Limb (tissue), 2 donors: ENCODE measurements at regions not wholly inside any gene's neighbourhood (a gene's known extent, or its start where the extent isn't known, plus 50 kb on each side); places are given as distances from the start of the nearest gene placed in this dataset.

Experiments
- DNase-seq, 2 donors: peaks; one replicate each; pipeline ENCODE4 v3.0.0-alpha.2; 2016; ENCODE audit errors: extremely low spot score in 2 of 2

DNA sequence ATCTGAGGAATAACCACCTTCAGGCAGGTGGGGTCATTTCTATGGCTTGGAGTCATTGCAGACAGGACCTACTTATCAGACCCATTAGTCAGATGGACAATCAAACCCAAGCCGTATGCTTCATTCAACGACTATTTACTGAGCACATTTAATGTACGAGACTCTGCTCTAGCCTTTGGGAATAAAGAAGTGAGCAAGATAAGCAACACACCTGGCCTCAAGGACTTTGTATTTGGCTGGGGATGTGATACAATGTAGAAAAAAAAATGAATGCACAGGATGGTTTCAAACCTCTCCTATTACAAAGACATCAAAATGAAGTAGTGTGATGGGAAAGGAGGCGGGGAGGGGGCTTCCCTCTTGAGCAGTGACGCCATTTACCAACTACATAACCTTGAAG, 311.7 kb downstream of the PMP22 start:
- no peak for DNase-seq

DNA sequence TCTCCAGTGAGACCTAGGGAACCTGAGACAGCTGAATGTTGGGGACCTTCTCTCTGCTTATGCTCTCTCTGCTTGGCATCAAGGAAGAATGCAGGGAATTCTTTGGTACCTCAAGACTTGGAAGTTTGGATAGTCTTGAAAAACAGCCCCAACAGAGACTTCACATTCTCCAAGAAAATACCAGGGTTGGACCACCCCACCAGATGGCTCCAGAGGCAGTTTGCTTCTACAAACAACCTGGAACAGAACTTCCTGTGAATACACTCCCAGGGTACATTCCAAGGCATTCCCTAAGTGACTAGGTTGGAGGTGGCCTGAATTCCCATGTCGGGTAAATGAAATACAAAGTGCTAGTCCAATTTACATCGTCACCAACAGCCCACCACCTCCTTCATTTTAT, 314.4 kb downstream of the PMP22 start:
- no peak for DNase-seq

DNA sequence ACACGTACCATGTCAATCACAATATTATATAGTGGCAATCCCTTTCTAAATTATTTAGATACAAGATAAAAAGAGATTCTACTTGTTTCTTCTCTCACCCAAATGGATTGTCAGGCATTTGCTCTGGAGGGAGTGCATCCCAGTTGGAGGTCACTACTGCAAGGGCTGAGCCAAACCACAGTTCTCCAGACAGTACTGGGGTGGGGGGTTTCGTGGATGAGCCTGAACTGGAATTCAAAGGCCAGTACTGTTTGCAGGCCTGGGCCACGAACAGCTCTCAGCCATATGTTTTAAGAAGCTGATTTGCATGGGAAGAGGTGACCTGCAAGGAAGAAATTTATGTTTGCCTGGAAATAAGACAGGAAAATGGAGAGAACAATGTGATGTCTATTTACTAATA, 314.9 kb downstream of the PMP22 start:
- no peak for DNase-seq

DNA sequence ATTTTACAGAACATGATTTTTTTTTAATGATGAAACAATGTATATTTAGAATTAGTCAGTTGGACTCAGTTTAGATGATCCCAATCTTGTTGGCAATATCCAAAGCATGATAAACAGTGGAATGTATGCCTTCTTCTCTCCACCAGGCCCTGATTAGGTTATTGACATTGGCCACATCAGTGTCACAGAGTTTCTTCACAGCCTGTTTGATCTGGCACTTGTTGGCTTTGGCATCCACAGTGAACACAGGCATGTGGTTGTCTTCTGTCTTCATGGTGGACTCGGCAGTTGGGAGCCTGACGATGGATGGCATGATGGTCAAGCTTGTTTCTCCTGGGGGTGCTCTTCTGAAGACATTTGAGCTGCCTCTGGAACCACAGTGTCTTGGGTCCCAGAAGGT, 317.5 kb downstream of the PMP22 start:
- no peak for DNase-seq

DNA sequence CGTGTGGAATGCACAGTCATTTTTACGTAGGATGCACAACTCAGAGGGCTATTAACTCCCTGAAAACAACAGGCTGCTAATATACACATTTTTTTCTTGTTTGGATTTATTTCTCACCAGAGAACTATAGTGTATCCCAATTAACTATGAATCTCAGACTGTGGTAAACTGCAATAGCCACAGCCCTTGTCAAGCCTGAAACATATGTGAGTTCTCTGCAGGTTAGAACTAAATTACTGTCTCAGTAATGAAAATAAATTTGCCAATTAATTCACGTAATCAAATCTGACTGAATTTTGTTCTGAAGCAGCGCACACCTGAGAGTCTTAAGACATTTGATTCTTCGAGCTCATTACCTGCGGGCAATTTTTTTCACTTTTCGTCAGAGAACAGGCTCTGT, 318.6 kb downstream of the PMP22 start:
- DNase-seq, result no peak

DNA sequence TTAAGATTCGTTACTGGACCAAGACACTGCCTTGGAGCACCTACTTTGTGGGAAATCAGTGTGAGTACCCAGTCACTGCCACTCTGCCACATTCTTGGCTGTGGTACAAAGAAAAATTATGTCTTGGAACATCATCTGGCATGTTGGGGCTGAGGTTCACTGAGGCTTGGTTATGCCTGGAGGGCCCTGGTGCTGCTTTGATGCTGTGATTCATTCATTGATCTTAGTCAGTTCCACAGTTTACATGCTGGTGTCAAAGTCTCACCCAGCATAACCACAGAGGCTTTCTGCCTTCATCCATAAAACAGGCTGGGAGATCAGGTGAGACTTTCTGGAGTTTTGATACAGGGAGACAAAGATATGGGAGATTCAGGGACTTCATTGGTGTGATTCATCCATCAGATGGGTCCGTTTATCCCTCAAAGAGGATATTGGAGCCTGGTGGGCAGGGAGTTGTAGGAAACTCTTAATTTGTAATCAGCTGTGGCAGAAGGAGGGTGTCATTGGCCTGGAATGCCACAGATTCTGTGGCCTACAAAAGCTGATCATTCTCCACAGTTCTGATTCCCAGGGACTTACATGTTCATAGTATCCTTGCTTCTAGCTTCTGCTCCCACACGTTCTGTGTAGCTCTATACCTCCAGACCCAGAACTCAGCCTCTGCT, 322.5 kb downstream of the PMP22 start:
- DNase-seq, result no peak

DNA sequence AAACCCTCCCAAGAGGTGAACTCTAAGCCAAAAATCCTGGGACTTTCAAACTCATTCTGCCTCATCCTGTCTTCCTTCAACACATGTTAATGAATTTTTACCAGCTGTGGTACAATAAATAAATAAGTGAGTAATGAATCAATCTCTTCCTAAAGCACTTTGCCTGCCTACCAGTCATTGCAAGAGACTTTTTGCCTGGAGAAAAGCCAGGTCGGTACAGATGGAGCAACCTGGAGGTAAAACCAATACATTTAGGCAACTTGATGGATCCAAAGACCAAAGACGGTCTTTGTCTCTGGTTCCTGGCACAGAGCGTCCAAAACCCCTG, 324.2 kb downstream of the PMP22 start:
- DNase-seq, result no peak

DNA sequence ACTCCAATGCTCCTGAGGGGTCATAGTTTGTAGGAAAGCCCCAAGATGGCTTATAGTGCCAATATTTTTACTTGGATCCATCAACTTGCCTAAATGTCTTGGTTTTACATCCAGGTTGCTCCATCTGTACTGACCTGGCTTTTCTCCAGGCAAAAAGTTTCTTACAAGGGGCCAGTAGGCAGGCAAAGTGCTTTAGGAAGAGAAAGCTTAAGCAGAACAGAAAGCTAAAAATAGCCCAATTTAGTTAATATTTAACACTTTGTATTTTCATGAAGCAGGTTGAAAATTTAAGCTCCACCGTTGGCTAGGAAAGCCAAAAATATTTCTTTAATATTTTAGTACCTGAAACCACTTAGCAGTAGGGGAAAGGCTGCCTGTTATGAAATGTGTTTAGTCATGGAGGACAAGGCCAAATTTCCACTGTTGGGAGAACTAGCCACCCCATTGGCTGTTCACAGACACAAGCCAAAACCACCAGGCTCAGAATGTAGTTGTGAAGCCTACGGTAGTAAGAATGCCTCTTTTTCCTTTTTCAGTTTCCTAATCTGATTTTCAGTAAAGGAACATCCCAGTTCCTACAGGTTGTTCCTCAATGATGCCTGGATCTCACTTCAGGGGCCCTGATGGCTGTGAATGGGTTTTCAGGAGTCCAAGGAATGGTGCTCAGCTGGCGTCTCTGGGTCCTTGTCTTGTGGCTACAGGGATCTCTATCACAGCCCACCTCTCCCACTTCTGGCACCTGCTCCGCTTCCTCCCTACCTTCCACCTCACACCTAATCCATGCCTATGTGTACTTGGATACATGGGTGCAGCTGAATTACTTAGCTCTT, 324.8 kb downstream of the PMP22 start:
- DNase-seq, result no peak

DNA sequence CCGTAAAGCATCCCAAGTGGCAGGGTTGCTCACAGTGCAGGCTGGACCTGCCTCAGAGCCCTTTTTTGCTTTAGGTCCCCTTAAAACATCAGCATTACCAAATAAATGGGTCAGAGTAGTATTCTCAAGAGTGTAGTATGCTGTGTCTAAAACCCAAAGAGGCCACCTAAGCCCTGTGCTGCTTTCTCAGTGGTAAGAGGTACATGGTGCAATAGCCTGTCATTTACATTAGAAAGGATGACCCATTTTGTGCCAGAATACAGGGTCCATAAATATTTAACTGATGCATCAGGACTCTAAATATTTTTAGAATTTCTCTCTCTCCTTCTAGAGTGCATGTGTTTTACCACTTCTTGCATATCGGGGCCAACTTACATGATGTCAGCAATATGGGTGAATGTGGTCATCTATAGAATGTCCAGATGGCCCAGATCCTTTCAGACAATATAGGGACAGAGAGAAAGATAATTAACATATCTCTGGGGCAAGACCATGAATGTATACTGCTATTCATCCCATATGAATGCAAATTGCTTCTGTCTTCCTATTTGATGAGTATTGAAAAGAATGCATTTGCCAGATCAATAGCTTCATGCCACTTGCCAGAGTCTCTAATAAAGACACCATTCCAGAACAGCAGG, 329.2 kb downstream of the PMP22 start:
- DNase-seq, result no peak

DNA sequence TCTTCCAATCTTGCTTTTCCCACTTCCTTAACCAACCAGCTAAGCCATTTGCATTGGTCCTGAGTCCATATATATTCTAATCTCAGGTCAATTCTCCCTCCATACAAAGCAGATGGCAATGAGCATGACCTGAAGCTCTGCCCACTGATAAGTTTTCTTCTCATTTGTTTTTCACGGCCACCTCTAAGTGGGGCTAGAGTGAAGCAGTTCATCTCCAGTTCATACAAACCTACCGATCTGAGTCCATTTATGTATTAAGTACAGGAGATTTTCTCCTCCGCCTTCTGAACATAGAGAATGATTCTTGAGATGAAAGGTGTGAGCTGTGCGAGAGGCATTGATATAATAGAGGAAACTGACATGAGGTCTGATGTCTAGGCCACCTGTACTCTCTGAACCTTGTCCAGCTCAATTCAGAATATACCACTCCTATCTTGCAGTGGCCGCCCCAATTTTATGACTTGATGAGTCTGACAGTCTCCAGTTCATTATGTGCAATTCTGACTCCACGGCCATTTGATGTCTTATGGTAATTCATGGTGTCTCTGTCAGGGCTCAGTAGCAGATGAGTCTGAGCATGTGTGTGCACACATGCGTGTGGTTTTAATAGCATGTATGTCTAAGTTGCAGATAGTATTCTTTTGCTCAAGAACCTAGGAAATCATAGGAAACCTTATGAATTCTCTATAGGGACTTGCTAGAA, 329.8 kb downstream of the PMP22 start:
- no peak for DNase-seq

DNA sequence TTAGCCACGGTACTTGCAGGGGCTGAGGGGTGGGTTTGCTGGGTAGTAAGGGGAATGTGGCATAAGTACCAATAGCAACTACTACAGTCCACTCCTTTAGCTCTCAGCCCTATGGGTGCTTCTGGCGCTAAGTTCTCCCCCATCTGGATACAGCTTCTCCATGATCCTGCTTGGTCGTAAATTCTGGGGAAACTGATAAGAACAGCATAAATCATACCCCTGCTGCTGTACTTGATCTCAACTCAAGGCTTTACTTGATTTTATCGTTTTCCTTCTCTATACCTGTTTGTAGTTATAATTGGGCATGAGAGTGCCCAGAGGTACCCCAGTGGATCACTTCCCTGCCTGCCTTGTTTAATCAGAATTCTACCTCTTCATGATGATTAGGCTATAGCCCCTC, 331.4 kb downstream of the PMP22 start:
- DNase-seq, result no peak

DNA sequence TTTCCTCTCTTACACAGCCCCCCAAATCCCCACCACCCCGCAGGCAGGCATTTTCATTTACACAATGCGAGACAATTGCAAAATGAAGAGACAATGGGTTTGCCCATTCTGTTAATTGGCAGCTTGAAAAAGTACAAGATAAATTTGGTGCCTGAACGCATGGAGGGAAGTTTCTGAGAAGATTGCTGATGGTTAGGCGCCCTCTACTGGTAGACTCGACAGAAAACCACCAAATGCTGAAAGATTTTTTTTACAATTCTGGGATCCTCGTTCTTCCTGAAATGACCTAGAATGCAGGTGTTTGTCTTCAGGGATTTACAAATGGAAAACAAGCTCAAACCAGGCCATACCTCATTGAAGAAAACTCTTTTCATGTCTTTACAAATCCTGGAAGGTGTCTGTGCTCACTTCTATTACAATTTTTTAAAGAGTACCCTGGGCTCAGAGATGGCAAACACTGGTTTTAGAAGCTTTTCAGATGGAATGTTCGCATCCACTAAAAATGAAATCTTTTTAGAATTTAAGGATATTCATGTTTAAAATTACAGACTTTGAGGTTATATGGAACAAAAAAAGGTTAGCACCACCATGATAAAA, 338.5 kb downstream of the PMP22 start:
- DNase-seq, result peak; percentile 69 to 87

DNA sequence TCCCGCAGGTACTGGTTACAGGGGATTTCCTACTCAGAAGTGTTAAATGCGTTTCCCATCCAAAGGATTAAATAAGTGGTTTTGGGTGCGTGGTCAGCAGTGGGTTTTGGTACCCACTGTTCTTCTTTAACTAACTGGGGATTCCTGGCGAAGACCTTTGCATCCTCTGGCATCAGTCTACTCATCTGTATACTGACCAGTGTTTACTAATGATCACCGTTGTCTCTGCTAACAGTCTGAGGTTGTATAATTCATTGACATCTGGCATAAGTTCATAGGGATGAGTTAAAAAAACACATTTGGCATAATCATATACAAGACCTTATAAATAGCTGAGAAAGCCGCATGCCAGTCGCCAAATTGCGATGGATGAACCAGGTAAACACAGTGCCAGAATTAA, 339.1 kb downstream of the PMP22 start:
- no peak for DNase-seq

DNA sequence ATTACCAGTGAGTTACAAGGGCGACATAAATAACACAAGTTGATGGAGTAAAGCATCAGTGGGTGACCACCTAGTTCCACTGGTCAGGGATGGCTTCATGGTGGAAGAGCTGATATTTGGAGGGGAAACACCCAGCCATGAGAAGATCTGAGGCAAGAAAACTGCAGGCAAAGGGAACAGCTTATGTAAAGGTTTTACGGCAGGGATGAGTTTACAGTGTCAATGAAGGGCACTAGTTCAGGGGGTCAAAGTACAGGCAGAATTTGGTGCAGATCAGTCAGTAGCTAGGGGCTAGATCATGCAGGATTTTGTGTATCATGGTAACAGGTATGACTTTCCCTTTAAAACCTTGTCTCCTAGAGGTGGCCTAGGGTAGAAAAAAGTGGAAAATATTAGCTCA, 339.6 kb downstream of the PMP22 start:
- no peak for DNase-seq

DNA sequence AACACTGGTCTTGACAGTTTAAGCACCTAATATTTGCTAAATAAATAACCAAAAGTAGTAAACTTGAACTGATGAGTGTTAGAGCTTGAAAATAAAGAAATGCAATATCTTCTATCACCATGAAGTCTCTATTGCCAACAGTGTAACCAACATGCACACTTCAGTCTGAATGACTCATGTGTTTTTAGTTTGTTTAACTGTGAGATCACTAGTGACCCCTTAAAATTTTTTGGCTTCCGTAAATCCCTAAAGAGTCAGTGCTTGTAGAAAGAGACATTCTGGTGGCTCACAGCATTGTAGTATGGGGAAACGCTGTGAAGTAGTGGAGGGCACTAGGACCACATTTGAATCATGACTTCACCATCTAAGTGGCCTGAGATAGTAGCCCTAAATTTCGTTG, 341.1 kb downstream of the PMP22 start:
- no peak for DNase-seq

DNA sequence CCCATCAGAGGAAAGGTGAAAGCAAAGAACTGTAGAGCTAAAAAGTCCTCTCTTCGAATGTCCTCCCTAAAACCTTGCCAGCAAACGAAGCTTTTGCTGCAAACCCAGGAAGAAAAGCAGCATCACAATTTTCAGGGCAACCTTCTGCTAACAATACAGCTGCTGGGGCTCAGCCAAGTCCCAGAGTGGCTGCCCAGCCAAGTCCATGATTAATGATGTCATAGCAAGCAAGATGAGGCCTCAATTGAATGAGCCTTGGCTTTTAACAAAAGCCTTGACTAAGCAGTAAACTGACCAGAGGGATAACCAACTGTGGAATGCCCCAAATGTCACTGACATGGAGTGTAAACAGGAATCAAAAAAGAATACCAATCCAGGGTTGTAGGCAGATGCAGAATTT, 342.7 kb downstream of the PMP22 start:
- DNase-seq, result no peak

DNA sequence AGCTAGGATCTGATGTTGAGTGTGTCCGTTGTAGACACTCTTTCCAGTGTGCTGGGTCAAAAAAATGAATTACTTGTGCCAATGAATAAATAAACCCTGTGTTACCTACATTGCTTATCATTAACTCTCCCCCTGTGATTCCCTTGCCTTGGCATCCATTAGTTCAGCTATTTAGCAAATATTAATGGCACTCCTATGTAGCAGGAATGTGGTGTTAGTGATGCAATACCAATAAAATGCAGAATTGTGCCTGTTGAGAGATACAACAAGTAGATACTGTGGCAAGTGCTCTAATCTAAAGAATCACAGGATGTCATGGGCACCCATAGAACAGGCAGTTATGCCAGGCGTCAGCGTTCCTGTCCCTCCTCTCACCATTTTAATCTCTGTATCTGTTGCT, 343.2 kb downstream of the PMP22 start:
- no peak for DNase-seq

DNA sequence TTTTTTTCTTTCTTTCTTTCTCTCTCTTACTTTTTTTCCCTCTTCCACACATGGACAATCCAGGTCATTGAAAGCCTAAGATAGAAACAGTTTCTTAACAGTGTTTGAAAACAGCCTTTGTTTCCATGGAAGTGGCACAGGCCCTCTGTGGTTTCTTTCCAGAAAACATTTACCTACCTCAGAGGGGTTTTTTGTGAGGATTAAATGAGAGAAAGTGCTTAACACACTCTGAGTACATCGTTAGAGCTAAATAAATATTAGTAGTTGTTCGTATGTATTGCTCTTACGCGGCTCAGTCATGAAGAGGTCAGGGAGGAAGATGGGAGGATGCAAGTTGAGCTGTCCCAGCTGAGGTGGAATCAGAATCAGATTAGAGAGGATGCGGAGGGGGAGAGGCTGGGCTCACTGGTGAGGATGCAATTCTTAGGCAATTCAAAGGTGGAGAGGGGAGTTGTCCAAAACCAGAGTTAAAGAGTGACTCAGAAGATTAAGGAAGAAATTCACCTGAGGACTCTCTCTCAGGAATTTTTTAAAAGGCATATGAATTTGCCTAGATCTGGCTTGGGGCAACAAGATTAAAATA, 345.4 kb downstream of the PMP22 start:
- no peak for DNase-seq

DNA sequence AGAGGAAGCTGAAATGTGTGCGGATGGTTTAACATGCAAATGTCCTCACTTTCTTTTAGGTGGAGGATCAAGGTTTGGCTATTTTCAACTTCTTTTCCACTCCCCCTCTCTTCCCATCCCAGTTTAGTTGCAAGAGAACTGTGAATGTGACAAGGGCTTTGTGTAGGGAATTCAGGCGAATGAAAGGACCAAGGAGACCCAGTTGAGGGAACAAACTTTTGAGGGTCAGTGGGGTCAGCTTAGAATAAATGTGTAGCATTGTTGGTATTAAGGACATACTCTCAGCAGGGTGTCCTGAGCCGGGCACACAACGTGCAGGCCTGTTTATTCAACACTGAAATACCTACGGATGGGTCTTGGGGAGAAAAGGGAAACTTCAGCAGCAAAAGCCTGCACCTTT, 346.0 kb downstream of the PMP22 start:
- no peak for DNase-seq

DNA sequence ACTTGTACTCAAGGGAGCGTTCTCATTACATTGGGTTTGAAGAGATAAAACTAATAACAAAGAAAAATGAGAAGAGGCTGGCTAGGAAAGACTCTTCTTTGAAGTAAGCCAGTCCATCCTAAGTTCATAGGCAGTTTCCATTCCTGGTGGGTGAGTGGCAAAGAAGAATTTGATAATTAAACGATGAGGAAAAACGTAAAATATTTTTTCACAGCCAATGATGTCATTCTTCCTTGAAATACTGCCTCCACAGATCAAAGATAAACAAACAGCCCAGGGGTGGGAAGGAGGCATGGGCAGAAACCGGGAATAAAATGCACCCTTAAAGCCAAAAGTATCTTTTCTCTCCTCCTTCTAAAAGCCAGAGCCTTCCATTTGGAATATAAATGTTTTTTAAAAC, 346.6 kb downstream of the PMP22 start:
- no peak for DNase-seq

DNA sequence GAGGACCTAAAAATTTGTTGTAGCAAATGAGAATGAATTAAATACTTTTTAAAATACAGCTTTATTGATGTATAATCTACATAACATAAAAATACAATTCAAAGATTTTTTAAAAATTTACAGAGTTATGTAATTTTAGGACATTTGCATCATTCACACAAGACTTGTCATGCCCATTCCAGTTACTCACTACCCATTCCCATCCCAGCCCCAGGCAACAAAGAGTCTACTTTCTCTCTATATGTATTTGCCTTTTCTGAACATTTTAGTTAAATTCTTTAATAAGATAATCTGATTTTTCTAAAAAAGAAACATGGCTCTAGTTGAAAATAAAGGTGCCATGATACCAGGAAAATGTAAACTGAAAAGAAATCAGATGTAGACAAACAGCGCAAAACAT, 354.2 kb downstream of the PMP22 start:
- no peak for DNase-seq

DNA sequence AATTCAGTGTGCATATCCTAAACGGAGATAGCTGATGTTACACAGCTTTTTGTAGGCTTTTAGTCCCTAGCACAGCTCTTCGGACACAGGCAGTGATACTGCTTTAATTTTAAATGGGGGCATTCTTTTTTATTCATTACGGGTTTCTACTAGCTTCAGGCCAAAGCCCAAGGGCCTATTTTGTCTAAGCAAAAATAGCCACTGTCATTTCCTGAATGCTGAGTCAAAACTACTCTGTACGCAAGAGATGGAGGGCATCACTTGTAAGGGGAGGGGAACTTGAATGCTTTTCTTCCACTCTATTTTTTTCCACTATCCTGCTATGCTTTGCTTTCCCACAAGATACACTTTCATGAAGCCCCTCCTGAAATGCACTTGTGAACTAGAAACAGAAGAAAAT, 360.7 kb downstream of the PMP22 start:
- DNase-seq, result no peak
